Loucy (cell line): ENCODE measurements at regions not wholly inside any gene's neighbourhood (a gene's known extent, or its start where the extent isn't known, plus 50 kb on each side); places are given as distances from the start of the nearest gene placed in this dataset.

Experiments used
- H2AFZ ChIP-seq: fragments of 200-600 bp; sonication (generic); 2 replicates; pipeline ENCODE4 v1.6.0; 2016; ENCODE audit warnings: antibody characterized with exemption, mild to moderate bottlenecking, low read length, moderate library complexity
- H3F3A ChIP-seq: fragments of 200-600 bp; 2 replicates; pipeline ENCODE4 v1.6.0; 2016; ENCODE audit warnings: antibody characterized with exemption, low read depth, mild to moderate bottlenecking
- H3K27me3 ChIP-seq: fragments of 200-600 bp; sonication (generic); 2 replicates; pipeline ENCODE4 v1.6.1; 2014; ENCODE audit warnings: low read length, mild to moderate bottlenecking; ENCODE audit not compliant: insufficient read depth, poor library complexity, severe bottlenecking
- H3K36me3 ChIP-seq: fragments of 200-600 bp; sonication (generic); 2 replicates; pipeline ENCODE4 v1.6.1; 2016; ENCODE audit warnings: low read length; ENCODE audit not compliant: insufficient read depth
- H3K4me1 ChIP-seq: fragments of 200-600 bp; sonication (generic); 2 replicates; pipeline ENCODE4 v1.5.1; 2014; ENCODE audit warnings: low read length, mild to moderate bottlenecking; ENCODE audit not compliant: insufficient read depth, poor library complexity, severe bottlenecking
- H3K4me2 ChIP-seq: fragments of 200-600 bp; sonication (generic); 2 replicates; pipeline ENCODE4 v1.6.0; 2014; ENCODE audit warnings: antibody characterized with exemption, low read length, low read depth, mild to moderate bottlenecking; ENCODE audit not compliant: poor library complexity, severe bottlenecking
- H3K4me3 ChIP-seq: fragments of 200-600 bp; sonication (generic); 2 replicates; pipeline ENCODE4 v1.5.1; 2014; ENCODE audit warnings: low read length, mild to moderate bottlenecking, mixed read lengths; ENCODE audit not compliant: poor library complexity, severe bottlenecking
- H3K79me2 ChIP-seq: fragments of 200-600 bp; sonication (generic); 2 replicates; pipeline ENCODE4 v1.6.1; 2014; ENCODE audit warnings: low read length; ENCODE audit not compliant: insufficient read depth
- H3K9ac ChIP-seq: fragments of 200-600 bp; sonication (generic); 2 replicates; pipeline ENCODE4 v1.6.0; 2014; ENCODE audit warnings: mild to moderate bottlenecking, low read depth, low read length, moderate library complexity; ENCODE audit not compliant: poor library complexity, severe bottlenecking
- H3K9me2 ChIP-seq: fragments of 200-600 bp; sonication (generic); replicated peaks from 2 replicates; pipeline ENCODE4 v1.6.1; 2016; ENCODE audit warnings: low read depth, low read length, mixed read lengths
- H3K9me3 ChIP-seq: fragments of 200-600 bp; sonication (generic); 2 replicates; pipeline ENCODE4 v1.6.1; 2014; ENCODE audit warnings: mild to moderate bottlenecking, antibody characterized with exemption, low read length, low read depth; ENCODE audit not compliant: insufficient read depth
- H4K20me1 ChIP-seq: fragments of 200-600 bp; sonication (generic); 2 replicates; pipeline ENCODE4 v1.6.0; 2014; ENCODE audit warnings: antibody characterized with exemption, low read length, mild to moderate bottlenecking; ENCODE audit not compliant: insufficient read depth, poor library complexity, severe bottlenecking
- EZH2phosphoT487 ChIP-seq: fragments of 200-600 bp; IDR thresholded peaks from 2 replicates; pipeline ENCODE4 v1.6.1; 2018; ENCODE audit warnings: antibody characterized with exemption, mild to moderate bottlenecking, moderate library complexity, borderline replicate concordance
- TF ChIP-seq, protein P1 (sequence below): fragments of 200-600 bp; sonication (generic); conservative IDR thresholded peaks from 2 replicates; pipeline ENCODE4 v1.5.1; 2014; ENCODE audit warnings: mild to moderate bottlenecking, antibody characterized with exemption, low read length

DNA sequence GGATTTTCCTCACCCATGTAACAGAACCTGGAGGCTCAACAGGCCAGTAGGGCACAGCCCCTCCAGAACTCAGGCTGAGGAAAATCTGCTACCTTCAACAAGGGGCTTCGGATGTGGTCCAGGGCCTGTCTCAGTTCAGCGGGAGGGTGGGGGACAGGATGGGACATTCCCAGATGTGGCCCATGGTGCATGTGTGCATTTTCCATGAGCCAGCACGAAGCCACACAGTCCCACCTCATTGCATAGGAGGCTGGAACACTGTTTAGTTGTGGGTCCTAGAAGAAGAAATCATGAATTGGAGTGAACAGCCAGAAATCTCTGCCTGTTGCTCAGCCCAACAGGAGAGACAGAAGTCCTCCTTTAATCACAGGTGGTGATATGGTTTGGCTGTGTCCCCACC, 469.6 kb upstream of the MYT1L start:
- TF ChIP-seq, protein P1, sequence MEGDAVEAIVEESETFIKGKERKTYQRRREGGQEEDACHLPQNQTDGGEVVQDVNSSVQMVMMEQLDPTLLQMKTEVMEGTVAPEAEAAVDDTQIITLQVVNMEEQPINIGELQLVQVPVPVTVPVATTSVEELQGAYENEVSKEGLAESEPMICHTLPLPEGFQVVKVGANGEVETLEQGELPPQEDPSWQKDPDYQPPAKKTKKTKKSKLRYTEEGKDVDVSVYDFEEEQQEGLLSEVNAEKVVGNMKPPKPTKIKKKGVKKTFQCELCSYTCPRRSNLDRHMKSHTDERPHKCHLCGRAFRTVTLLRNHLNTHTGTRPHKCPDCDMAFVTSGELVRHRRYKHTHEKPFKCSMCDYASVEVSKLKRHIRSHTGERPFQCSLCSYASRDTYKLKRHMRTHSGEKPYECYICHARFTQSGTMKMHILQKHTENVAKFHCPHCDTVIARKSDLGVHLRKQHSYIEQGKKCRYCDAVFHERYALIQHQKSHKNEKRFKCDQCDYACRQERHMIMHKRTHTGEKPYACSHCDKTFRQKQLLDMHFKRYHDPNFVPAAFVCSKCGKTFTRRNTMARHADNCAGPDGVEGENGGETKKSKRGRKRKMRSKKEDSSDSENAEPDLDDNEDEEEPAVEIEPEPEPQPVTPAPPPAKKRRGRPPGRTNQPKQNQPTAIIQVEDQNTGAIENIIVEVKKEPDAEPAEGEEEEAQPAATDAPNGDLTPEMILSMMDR: no peak
- no peak overlapping the region for H3K9ac ChIP-seq
- H2AFZ ChIP-seq: no peak overlapping the region
- H3K4me2 ChIP-seq: no peak overlapping the region
- no peaks in the 10 kb centered on the region for H3K9me2 ChIP-seq
- no peaks in the 10 kb centered on the region for H3F3A ChIP-seq
- no peaks in the 10 kb centered on the region for H3K36me3 ChIP-seq
- no peak overlapping the region for H3K4me3 ChIP-seq
- no peaks in the 10 kb centered on the region for H3K4me1 ChIP-seq
- H3K27me3 ChIP-seq: no peaks in the 10 kb centered on the region
- H4K20me1 ChIP-seq: no peaks in the 10 kb centered on the region
- H3K9me3 ChIP-seq: no peaks in the 10 kb centered on the region; the same call in 1 of the 2 replicates
- H3K79me2 ChIP-seq: no peaks in the 10 kb centered on the region

- Histone ChIP-seq H3K27me3 (no peaks in the 10 kb centered on the region), H3K9me3 (no peaks in the 10 kb centered on the region; the same call in 1 of the 2 replicates), H3K4me1 (no peaks in the 10 kb centered on the region), H3K4me2 (no peak overlapping the region), H3F3A (no peaks in the 10 kb centered on the region), H2AFZ (no peak overlapping the region), H3K9me2 (no peaks in the 10 kb centered on the region), H4K20me1 (no peaks in the 10 kb centered on the region), H3K79me2 (no peaks in the 10 kb centered on the region), H3K9ac (no peak overlapping the region), H3K36me3 (no peaks in the 10 kb centered on the region), H3K4me3 (no peak overlapping the region)
- no peak for TF ChIP-seq EZH2phosphoT487
- TF ChIP-seq, protein P1: no peak
Observed at GRCh38 chr2:2800001-2800400, 468.9 kb upstream of the MYT1L start.

DNA sequence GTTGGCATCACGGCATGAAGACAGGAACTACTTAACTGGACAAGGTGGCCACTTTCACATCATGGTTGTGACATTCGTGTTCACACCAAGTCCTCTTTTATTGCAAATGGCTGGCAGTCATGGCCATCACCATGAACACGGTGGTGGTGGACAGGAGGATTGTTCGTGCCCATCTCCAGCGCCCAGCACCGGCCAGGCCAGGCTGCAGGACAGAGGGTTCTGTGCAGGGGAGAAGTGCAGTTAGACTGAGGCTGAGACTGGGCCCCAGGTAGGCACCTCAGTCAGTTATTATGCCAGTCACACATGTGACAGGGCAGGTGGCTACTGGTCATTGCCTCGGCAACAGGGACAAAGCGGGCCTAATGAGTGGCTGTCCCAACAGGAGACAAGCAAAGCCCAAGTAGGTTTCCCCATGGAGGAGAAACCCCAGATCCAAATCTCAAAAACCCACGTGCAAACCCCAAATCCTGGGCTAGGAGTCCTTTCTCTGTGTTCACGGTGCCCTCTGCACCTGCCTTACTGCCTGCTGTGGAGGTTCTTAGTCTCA, 468.1 kb upstream of the MYT1L start:
- Histone ChIP-seq H4K20me1 (no peaks in the 10 kb centered on the region), H3K79me2 (no peaks in the 10 kb centered on the region), H3K9me3 (no peaks in the 10 kb centered on the region; the same call in 1 of the 2 replicates), H3K4me1 (no peaks in the 10 kb centered on the region), H3K4me2 (no peak overlapping the region), H3K4me3 (no peak overlapping the region), H3K27me3 (no peaks in the 10 kb centered on the region), H3K36me3 (no peaks in the 10 kb centered on the region), H3F3A (no peaks in the 10 kb centered on the region), H3K9ac (no peak overlapping the region), H2AFZ (no peak overlapping the region), H3K9me2 (no peaks in the 10 kb centered on the region)
- TF ChIP-seq EZH2phosphoT487: no peak
- TF ChIP-seq, protein P1: no peak
